ENCODE measurements at regions not wholly inside any gene's neighbourhood (a gene's known extent, or its start where the extent isn't known, plus 50 kb on each side); places are given as distances from the start of the nearest gene placed in this dataset.

- TF ChIP-seq CHD7 (IDR thresholded peaks at IDR 0.05; ENCODE audit: insufficient replicate concordance, low read length) (no peak), RBBP5 (IDR thresholded peaks at IDR 0.05; ENCODE audit: borderline replicate concordance, low read depth, low read length) (no peak)
Measured at GRCh38 chr16:65314627-65315008, 192.8 kb upstream of the CDH11 start (continued).

Data from H1 (cell line).